ENCODE measurements at regions not wholly inside any gene's neighbourhood (a gene's known extent, or its start where the extent isn't known, plus 50 kb on each side); places are given as distances from the start of the nearest gene placed in this dataset.

DNA sequence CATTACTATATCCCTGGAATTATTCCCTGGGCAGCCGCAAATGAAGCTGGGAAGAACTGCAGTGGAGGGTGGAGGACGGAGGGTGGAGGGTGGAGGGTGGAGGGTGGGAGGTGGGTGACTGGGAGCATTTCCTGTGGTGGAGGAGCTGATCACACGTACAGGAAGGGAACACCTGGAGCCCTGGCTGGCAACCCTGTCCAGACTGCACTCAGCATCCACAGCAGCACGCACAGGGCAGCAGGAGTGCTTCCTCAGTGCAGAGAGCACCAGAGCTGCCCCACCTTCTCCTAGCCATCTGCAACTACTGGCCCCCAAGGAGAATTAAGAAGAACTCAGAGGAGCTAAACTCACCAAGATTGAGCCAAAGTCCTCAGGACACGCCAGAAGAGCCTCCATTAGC, 249.9 kb downstream of the EIPR1 start:
- no peak for TF ChIP-seq POLR2A (IDR thresholded peaks at IDR 0.05; ENCODE audit: low read depth, low read length)
- no peak for TF ChIP-seq MXI1 (IDR thresholded peaks at IDR 0.05; ENCODE audit: borderline replicate concordance, low read depth, low read length)
- TF ChIP-seq, protein P1, sequence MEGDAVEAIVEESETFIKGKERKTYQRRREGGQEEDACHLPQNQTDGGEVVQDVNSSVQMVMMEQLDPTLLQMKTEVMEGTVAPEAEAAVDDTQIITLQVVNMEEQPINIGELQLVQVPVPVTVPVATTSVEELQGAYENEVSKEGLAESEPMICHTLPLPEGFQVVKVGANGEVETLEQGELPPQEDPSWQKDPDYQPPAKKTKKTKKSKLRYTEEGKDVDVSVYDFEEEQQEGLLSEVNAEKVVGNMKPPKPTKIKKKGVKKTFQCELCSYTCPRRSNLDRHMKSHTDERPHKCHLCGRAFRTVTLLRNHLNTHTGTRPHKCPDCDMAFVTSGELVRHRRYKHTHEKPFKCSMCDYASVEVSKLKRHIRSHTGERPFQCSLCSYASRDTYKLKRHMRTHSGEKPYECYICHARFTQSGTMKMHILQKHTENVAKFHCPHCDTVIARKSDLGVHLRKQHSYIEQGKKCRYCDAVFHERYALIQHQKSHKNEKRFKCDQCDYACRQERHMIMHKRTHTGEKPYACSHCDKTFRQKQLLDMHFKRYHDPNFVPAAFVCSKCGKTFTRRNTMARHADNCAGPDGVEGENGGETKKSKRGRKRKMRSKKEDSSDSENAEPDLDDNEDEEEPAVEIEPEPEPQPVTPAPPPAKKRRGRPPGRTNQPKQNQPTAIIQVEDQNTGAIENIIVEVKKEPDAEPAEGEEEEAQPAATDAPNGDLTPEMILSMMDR (conservative IDR thresholded peaks at IDR 0.05; ENCODE audit: low read depth, low read length) = no peak
- no peak for TF ChIP-seq RFX5 (IDR thresholded peaks at IDR 0.05; ENCODE audit: low read depth, low read length)
- no peak for TF ChIP-seq MAFK (IDR thresholded peaks at IDR 0.05; ENCODE audit: low read depth, low read length)
- no peak for TF ChIP-seq CHD1 (IDR thresholded peaks at IDR 0.05; ENCODE audit: low read depth, low read length)
- TF ChIP-seq, protein P2, sequence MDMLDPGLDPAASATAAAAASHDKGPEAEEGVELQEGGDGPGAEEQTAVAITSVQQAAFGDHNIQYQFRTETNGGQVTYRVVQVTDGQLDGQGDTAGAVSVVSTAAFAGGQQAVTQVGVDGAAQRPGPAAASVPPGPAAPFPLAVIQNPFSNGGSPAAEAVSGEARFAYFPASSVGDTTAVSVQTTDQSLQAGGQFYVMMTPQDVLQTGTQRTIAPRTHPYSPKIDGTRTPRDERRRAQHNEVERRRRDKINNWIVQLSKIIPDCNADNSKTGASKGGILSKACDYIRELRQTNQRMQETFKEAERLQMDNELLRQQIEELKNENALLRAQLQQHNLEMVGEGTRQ (IDR thresholded peaks at IDR 0.05; ENCODE audit: low read depth, low read length) = no peak
- no peak for TF ChIP-seq MAZ (IDR thresholded peaks at IDR 0.05; ENCODE audit: borderline replicate concordance, low read depth, low read length)
- TF ChIP-seq, protein P3, sequence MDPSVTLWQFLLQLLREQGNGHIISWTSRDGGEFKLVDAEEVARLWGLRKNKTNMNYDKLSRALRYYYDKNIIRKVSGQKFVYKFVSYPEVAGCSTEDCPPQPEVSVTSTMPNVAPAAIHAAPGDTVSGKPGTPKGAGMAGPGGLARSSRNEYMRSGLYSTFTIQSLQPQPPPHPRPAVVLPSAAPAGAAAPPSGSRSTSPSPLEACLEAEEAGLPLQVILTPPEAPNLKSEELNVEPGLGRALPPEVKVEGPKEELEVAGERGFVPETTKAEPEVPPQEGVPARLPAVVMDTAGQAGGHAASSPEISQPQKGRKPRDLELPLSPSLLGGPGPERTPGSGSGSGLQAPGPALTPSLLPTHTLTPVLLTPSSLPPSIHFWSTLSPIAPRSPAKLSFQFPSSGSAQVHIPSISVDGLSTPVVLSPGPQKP (IDR thresholded peaks at IDR 0.05; ENCODE audit: borderline replicate concordance, low read depth, low read length) = no peak
- TF ChIP-seq CEBPB (IDR thresholded peaks at IDR 0.05; ENCODE audit: low read depth, low read length) = no peak
- TF ChIP-seq SMC3 (IDR thresholded peaks at IDR 0.05; ENCODE audit: low read depth, low read length) = no peak
- no peak for TF ChIP-seq RAD21 (IDR thresholded peaks at IDR 0.05; ENCODE audit: low read length)
- TF ChIP-seq BHLHE40 (IDR thresholded peaks at IDR 0.05; ENCODE audit: low read depth, low read length) = no peak
